SK-N-SH (cell line): ENCODE measurements at regions not wholly inside any gene's neighbourhood (a gene's known extent, or its start where the extent isn't known, plus 50 kb on each side); places are given as distances from the start of the nearest gene placed in this dataset.

Experiments used
- CTCF ChIA-PET: fragments of 300-600, 350-600 bp; formaldehyde crosslinking; extraction: SDS; loops from one replicate; lab custom pipeline; 2021; lab: Yijun Ruan, JAX
- POLR2A ChIA-PET: fragments of 350-600 bp; sonication (Branson Sonifier 250); formaldehyde crosslinking; extraction: SDS; loops from one replicate; lab custom pipeline; 2020; ENCODE audit warnings: antibody characterized with exemption, inconsistent platforms; lab: Yijun Ruan, JAX
- DNase-seq: peaks from one replicate; pipeline ENCODE4 v3.0.0; 2012
- H2AFZ ChIP-seq: fragments of 200-600 bp; sonication (generic); 2 replicates; pipeline ENCODE4 v1.8.1; 2016; ENCODE audit warnings: antibody characterized with exemption, mild to moderate bottlenecking, low read depth
- H3F3A ChIP-seq: fragments of 200-600 bp; sonication (generic); replicated peaks from 2 replicates; pipeline ENCODE3; 2016; ENCODE audit warnings: antibody characterized with exemption, mild to moderate bottlenecking; ENCODE audit not compliant: insufficient read depth
- H3K27ac ChIP-seq, 2 experiments: fragments of 200-500 bp in 1 of 2; fragments of 200-600 bp in 1 of 2; sonication (Bioruptor generic) in 1 of 2; sonication (generic), shearing (Covaris generic) in 1 of 2; 2 replicates each; pipeline versions ENCODE4 v1.5.1 to v1.6.1; 2014 to 2016; ENCODE audit warnings: low read depth in 2 of 2, inconsistent platforms in 1 of 2, low read length in 1 of 2, mild to moderate bottlenecking in 1 of 2, mixed read lengths in 1 of 2
- H3K27me3 ChIP-seq: fragments of 200-600 bp; sonication (generic), shearing (Covaris generic); 2 replicates; pipeline ENCODE4 v1.6.1; 2016; ENCODE audit warnings: mixed run types; ENCODE audit not compliant: insufficient read depth
- H3K36me3 ChIP-seq, 2 experiments: fragments of 200-500 bp in 1 of 2; fragments of 200-600 bp in 1 of 2; sonication (Bioruptor generic) in 1 of 2; sonication (generic) in 1 of 2; replicated peaks in 1 of 2; 2 replicates each; pipeline versions ENCODE3 to v1.5.1; 2014 to 2016; ENCODE audit warnings: low read length in 1 of 2, mild to moderate bottlenecking in 1 of 2; ENCODE audit not compliant: insufficient read depth in 2 of 2, control insufficient read depth in 1 of 2
- H3K4me1 ChIP-seq, 2 experiments: fragments of 200-500 bp in 1 of 2; fragments of 200-600 bp in 1 of 2; sonication (Bioruptor generic) in 1 of 2; sonication (generic), shearing (Covaris generic) in 1 of 2; 2 replicates each; pipeline versions ENCODE4 v1.5.1 to v1.6.1; 2014 to 2016; ENCODE audit warnings: low read depth in 1 of 2, low read length in 1 of 2, mixed run types in 1 of 2; ENCODE audit not compliant: insufficient read depth in 2 of 2, control insufficient read depth in 1 of 2
- H3K4me2 ChIP-seq: fragments of 200-600 bp; sonication (generic), shearing (Covaris generic); 2 replicates; pipeline ENCODE4 v1.6.1; 2017; ENCODE audit warnings: mixed run types
- H3K4me3 ChIP-seq, 2 experiments: fragments of 200-500 bp in 1 of 2; fragments of 200-600 bp in 1 of 2; sonication (Bioruptor generic) in 1 of 2; sonication (generic), shearing (Covaris generic) in 1 of 2; 2 replicates each; pipeline versions ENCODE4 v1.5.1 to v1.8.1; 2014 to 2016; ENCODE audit warnings: low read depth in 2 of 2, inconsistent platforms in 1 of 2, low read length in 1 of 2, mild to moderate bottlenecking in 1 of 2, mixed read lengths in 1 of 2, moderate library complexity in 1 of 2
- H3K79me2 ChIP-seq: fragments of 200-600 bp; sonication (generic); 2 replicates; pipeline ENCODE4 v1.8.1; 2017; ENCODE audit warnings: mild to moderate bottlenecking; ENCODE audit not compliant: insufficient read depth
- H3K9ac ChIP-seq: fragments of 200-600 bp; sonication (generic); 2 replicates; pipeline ENCODE4 v1.6.1; 2017; ENCODE audit warnings: mixed run types
- H3K9me2 ChIP-seq: fragments of 200-600 bp; sonication (generic); 2 replicates; pipeline ENCODE4 v1.6.1; 2017; ENCODE audit warnings: mixed run types
- H3K9me3 ChIP-seq: fragments of 200-600 bp; sonication (generic); 2 replicates; pipeline ENCODE4 v1.6.1; 2017; ENCODE audit warnings: mixed run types, mild to moderate bottlenecking, moderate library complexity
- H4K20me1 ChIP-seq: fragments of 200-600 bp; sonication (generic); 2 replicates; pipeline ENCODE4 v1.6.1; 2017; ENCODE audit warnings: mild to moderate bottlenecking, mixed run types; ENCODE audit not compliant: insufficient read depth
- CHD2 ChIP-seq: fragments of 150-350 bp; IDR thresholded peaks from 2 replicates; pipeline ENCODE4 v1.6.1; 2018; ENCODE audit warnings: low read length; ENCODE audit not compliant: partially characterized antibody
- CTCF ChIP-seq: fragments of 200-600 bp; sonication (generic); IDR thresholded peaks from 2 replicates; pipeline ENCODE4 v1.6.1; 2017; ENCODE audit warnings: antibody characterized with exemption, mild to moderate bottlenecking, moderate library complexity
- ELF1 ChIP-seq: IDR thresholded peaks from 2 replicates; pipeline ENCODE4 v1.4.0; 2012
- EZH2phosphoT487 ChIP-seq: fragments of 200-600 bp; sonication (generic); IDR thresholded peaks from 2 replicates; pipeline ENCODE4 v1.6.1; 2017; ENCODE audit warnings: low read depth, mixed run types, mild to moderate bottlenecking, antibody characterized with exemption, moderate library complexity, borderline replicate concordance
- FOSL2 ChIP-seq: IDR thresholded peaks from 2 replicates; pipeline ENCODE4 v1.4.0; 2012; ENCODE audit warnings: low read depth, mild to moderate bottlenecking, moderate library complexity, borderline replicate concordance
- FOXJ3 ChIP-seq: sonication (generic); formaldehyde crosslinking; IDR thresholded peaks from 2 replicates; pipeline ENCODE4 v1.5.1; 2020; ENCODE audit warnings: mild to moderate bottlenecking, missing genetic modification reagents
- FOXM1 ChIP-seq: IDR thresholded peaks from 2 replicates; pipeline ENCODE4 v1.4.0; 2012; ENCODE audit warnings: low read depth, mild to moderate bottlenecking
- GABPA ChIP-seq: IDR thresholded peaks from 2 replicates; pipeline ENCODE4 v1.4.0; 2012; ENCODE audit warnings: low read depth, mild to moderate bottlenecking
- GATA2 ChIP-seq: sonication (generic); formaldehyde crosslinking; IDR thresholded peaks from 2 replicates; pipeline ENCODE4 v1.5.0; 2020; ENCODE audit warnings: mild to moderate bottlenecking, missing genetic modification reagents
- JUND ChIP-seq: IDR thresholded peaks from 2 replicates; pipeline ENCODE4 v1.4.0; 2012
- MXI1 ChIP-seq: IDR thresholded peaks from 2 replicates; pipeline ENCODE4 v1.6.1; 2012; ENCODE audit warnings: mild to moderate bottlenecking, low read depth, low read length, improper control_type of control experiment
- NRF1 ChIP-seq: IDR thresholded peaks from 2 replicates; pipeline ENCODE4 v1.6.1; 2012; ENCODE audit warnings: low read depth, mild to moderate bottlenecking, low read length
- POLR2AphosphoS5 ChIP-seq: IDR thresholded peaks from 2 replicates; pipeline ENCODE4 v1.6.1; 2012; ENCODE audit warnings: low read depth, low read length
- RAD21 ChIP-seq: IDR thresholded peaks from 2 replicates; pipeline ENCODE4 v1.6.1; 2012; ENCODE audit warnings: mild to moderate bottlenecking, low read length
- RCOR1 ChIP-seq: fragments of 150-350 bp; IDR thresholded peaks from 2 replicates; pipeline ENCODE4 v1.6.1; 2017; ENCODE audit warnings: antibody characterized with exemption, low read length
- REST ChIP-seq: IDR thresholded peaks from 2 replicates; pipeline ENCODE4 v1.6.1; 2012; ENCODE audit warnings: mild to moderate bottlenecking, low read depth, low read length, moderate library complexity
- RFX5 ChIP-seq: IDR thresholded peaks from 2 replicates; pipeline ENCODE4 v1.6.1; 2012; ENCODE audit warnings: mild to moderate bottlenecking, improper control_type of control experiment, low read length
- RXRA ChIP-seq: IDR thresholded peaks from 2 replicates; pipeline ENCODE4 v1.4.0; 2012; ENCODE audit warnings: low read depth, mild to moderate bottlenecking, borderline replicate concordance
- SIN3A ChIP-seq: IDR thresholded peaks from 2 replicates; pipeline ENCODE4 v1.6.1; 2012; ENCODE audit warnings: low read depth, mild to moderate bottlenecking, low read length, moderate library complexity, borderline replicate concordance
- TAF1 ChIP-seq: IDR thresholded peaks from 2 replicates; pipeline ENCODE4 v1.6.1; 2012; ENCODE audit warnings: low read depth, mild to moderate bottlenecking, low read length, moderate library complexity, borderline replicate concordance
- TCF12 ChIP-seq: IDR thresholded peaks from 2 replicates; pipeline ENCODE4 v1.4.0; 2012
- TEAD4 ChIP-seq: IDR thresholded peaks from 2 replicates; pipeline ENCODE4 v1.4.0; 2012; ENCODE audit warnings: mild to moderate bottlenecking, borderline replicate concordance; ENCODE audit not compliant: insufficient read depth
- USF1 ChIP-seq: IDR thresholded peaks from 2 replicates; pipeline ENCODE4 v1.4.0; 2012; ENCODE audit warnings: low read depth, borderline replicate concordance
- USF2 ChIP-seq: fragments of 150-350 bp; IDR thresholded peaks from 2 replicates; pipeline ENCODE4 v1.6.1; 2017; ENCODE audit warnings: antibody characterized with exemption, low read length, low read depth, borderline replicate concordance
- ZBTB33 ChIP-seq: IDR thresholded peaks from 2 replicates; pipeline ENCODE4 v1.4.0; 2012; ENCODE audit warnings: low read depth, borderline replicate concordance
- WGBS: methylation state at CpG from one replicate; pipeline ENCODE4 v1.1.6; 2017; ENCODE audit warnings: low lambda C conversion rate; 5-methylcytosine and 5-hydroxymethylcytosine counted together

DNA sequence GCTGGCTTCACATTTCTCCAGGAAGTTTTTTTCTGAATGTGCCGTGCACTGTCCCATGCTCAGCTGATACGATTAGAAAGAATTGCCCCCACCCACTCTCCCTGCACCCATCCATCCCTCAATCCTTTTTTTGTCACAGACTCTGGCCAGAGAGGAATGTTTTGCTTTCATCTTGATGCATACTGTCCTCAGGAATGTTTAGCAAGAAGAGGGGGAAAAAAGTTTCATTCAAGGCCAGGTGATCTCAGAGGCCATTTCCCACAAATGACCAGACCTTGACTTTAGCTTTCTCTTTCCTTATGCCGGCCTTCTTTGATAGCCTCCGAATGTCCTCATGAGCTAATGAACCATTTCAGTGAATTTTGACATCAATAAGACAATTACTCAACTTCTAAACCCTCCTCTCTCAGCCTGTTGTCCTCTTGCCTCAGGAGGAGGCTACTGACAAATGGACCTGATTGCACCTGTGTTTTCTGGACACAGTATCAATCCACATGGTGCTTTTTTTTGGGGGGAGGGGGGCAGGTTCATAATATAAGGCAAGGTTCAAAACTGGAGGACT is 105.0 kb upstream of the KLF6 start:
- Histone ChIP-seq H3K27me3 (no peaks in the 10 kb centered on the region), H3F3A (peaks cover 43% of the 10 kb centered on the region), H3K4me3 (no peak overlapping the region), H2AFZ (no peak overlapping the region), H3K27ac (peak overlapping the region; percentile 7 to 98; a peak in 3 of 4 replicates), H3K4me2 (peak overlapping the region; percentile 3; the same call in 1 of the 2 replicates), H3K9me2 (no peaks in the 10 kb centered on the region), H3K9ac (peak overlapping the region; percentile 49; the same call in 1 of the 2 replicates), H3K79me2 (no peaks in the 10 kb centered on the region; the same call in 1 of the 2 replicates), H3K4me1 (peaks cover 15 to 31% of the 10 kb centered on the region in 2 experiments), H4K20me1 (no peaks in the 10 kb centered on the region), H3K36me3 (no peaks in the 10 kb centered on the region), H3K9me3 (no peaks in the 10 kb centered on the region)
- ChIA-PET POLR2A (interaction anchor here (0.7 kb wide), 1 partner anchor 105 kb away, joined by 3 read pairs; the partner anchor contains the start of gene KLF6), CTCF (interaction anchor here (1.1 to 1.3 kb wide), 2 partner anchors 650 to 876 kb away, joined by 3 read pairs; no protein-coding TSS in a partner anchor)
- WGBS, result 26% methylated on average over 4 of the region's 4 CpGs
- DNase-seq, result no peak
- TF ChIP-seq GATA2 (CRISPR knock-in tag), result no peak
- peak; percentile 72; the same call in 1 of the 2 replicates for TF ChIP-seq TEAD4
- TF ChIP-seq RAD21, result no peak
- TF ChIP-seq RFX5, result no peak
- no peak for TF ChIP-seq GABPA
- TF ChIP-seq POLR2AphosphoS5, result no peak; the same call in 1 of the 2 replicates
- TF ChIP-seq TCF12, result peak; percentile 77
- TF ChIP-seq RCOR1, result no peak
- TF ChIP-seq CTCF, result no peak
- peak; percentile 73 for TF ChIP-seq JUND
- TF ChIP-seq FOXJ3 (CRISPR knock-in tag), result no peak
- no peak for TF ChIP-seq USF1
- peak; percentile 42; the same call in 1 of the 2 replicates for TF ChIP-seq RXRA
- TF ChIP-seq ZBTB33, result no peak
- TF ChIP-seq ELF1, result no peak
- no peak for TF ChIP-seq EZH2phosphoT487
- TF ChIP-seq NRF1, result no peak
- no peak for TF ChIP-seq MXI1
- no peak for TF ChIP-seq TAF1
- 0 out of 2 replicates have a peak, but pooled peaks have one; percentile 47 for TF ChIP-seq FOXM1
- TF ChIP-seq SIN3A, result no peak
- no peak for TF ChIP-seq USF2
- TF ChIP-seq CHD2, result no peak
- no peak for TF ChIP-seq REST
- TF ChIP-seq FOSL2, result peak; percentile 65
